A549 (cell line): ENCODE measurements at regions not wholly inside any gene's neighbourhood (a gene's known extent, or its start where the extent isn't known, plus 50 kb on each side); places are given as distances from the start of the nearest gene placed in this dataset.

Experiments
- MAFK ChIP-seq: fragments of 450-650 bp; IDR thresholded peaks from 2 replicates; pipeline ENCODE4 v1.6.1; 2014; ENCODE audit not compliant: partially characterized antibody
- PHF8 ChIP-seq: fragments of 200-600 bp; sonication (generic); IDR thresholded peaks from 2 replicates; pipeline ENCODE4 v1.6.1; 2016; ENCODE audit warnings: low read depth, mild to moderate bottlenecking, antibody characterized with exemption, moderate library complexity, borderline replicate concordance
- SREBF2 ChIP-seq: fragments of 450-650 bp; IDR thresholded peaks from 2 replicates; pipeline ENCODE4 v1.6.1; 2014; ENCODE audit warnings: mild to moderate bottlenecking, moderate library complexity
- TF ChIP-seq, protein P1 (sequence below): fragments of >200 bp; sonication (Bioruptor Twin); formaldehyde crosslinking; IDR thresholded peaks from 3 replicates; pipeline ENCODE4 v1.5.1; 2016

GRCh38 chr5:92749943-92750342 lies 831.1 kb downstream of the NR2F1-AS1 start:
- TF ChIP-seq, protein P1, sequence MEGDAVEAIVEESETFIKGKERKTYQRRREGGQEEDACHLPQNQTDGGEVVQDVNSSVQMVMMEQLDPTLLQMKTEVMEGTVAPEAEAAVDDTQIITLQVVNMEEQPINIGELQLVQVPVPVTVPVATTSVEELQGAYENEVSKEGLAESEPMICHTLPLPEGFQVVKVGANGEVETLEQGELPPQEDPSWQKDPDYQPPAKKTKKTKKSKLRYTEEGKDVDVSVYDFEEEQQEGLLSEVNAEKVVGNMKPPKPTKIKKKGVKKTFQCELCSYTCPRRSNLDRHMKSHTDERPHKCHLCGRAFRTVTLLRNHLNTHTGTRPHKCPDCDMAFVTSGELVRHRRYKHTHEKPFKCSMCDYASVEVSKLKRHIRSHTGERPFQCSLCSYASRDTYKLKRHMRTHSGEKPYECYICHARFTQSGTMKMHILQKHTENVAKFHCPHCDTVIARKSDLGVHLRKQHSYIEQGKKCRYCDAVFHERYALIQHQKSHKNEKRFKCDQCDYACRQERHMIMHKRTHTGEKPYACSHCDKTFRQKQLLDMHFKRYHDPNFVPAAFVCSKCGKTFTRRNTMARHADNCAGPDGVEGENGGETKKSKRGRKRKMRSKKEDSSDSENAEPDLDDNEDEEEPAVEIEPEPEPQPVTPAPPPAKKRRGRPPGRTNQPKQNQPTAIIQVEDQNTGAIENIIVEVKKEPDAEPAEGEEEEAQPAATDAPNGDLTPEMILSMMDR: no peak
- TF ChIP-seq SREBF2 (no peak), MAFK (no peak), PHF8 (no peak)
